HepG2 (cell line): ENCODE measurements at regions not wholly inside any gene's neighbourhood (a gene's known extent, or its start where the extent isn't known, plus 50 kb on each side); places are given as distances from the start of the nearest gene placed in this dataset.

Experiments
- ATAC-seq: fragments of 200-7000 bp; cut with Tn5 transposase; 3 replicates; pipeline ENCODE4 v1.9.1; 2020; ENCODE audit warnings: mild to moderate bottlenecking, moderate library complexity
- BruUV-seq: library from RNA; stranded (reverse); fragments of 400-500 nt; replicated peaks from 2 replicates; lab custom pipeline; 2021; lab: Mats Ljungman, UMichigan
- CTCF ChIA-PET: fragments of 300-600 bp; formaldehyde crosslinking; extraction: SDS; loops from one replicate; lab custom pipeline; 2021; ENCODE audit warnings: low total read pairs, inconsistent platforms, low intra/inter-chr PET ratio; lab: Yijun Ruan, JAX
- POLR2A ChIA-PET: fragments of 350-600 bp; sonication (Branson Sonifier 250); formaldehyde crosslinking; loops from one replicate; lab custom pipeline; 2020; ENCODE audit warnings: antibody characterized with exemption, inconsistent platforms; lab: Yijun Ruan, JAX
- DNase-seq: peaks from one replicate; pipeline ENCODE4 v3.0.0-alpha.2; 2015; ENCODE audit warnings: low spot score
- FAIRE-seq: peaks from 3 replicates; lab custom pipeline; 2011; peaks lifted over from hg19 to GRCh38; lab: Jason Lieb, UNC
- H2AFZ ChIP-seq: one replicate; pipeline ENCODE4 v1.6.1; 2011; ENCODE audit warnings: low read length, inconsistent platforms
- H3K27ac ChIP-seq: fragments of 300-600 bp; 3 replicates; pipeline ENCODE4 v1.8.0; 2011; ENCODE audit warnings: mixed run types, mild to moderate bottlenecking, mixed read lengths, low read length, inconsistent platforms; ENCODE audit not compliant: insufficient read depth; ENCODE audit errors: extremely low read length
- H3K27me3 ChIP-seq, 2 experiments: fragments of 200-600 bp in 1 of 2; 2 replicates in 1 of 2; 3 replicates in 1 of 2; pipeline versions ENCODE4 v1.6.0 to v1.8.0; 2011; ENCODE audit warnings: low read length in 2 of 2, mild to moderate bottlenecking in 2 of 2, moderate library complexity in 2 of 2, inconsistent platforms in 1 of 2; ENCODE audit not compliant: insufficient read depth in 2 of 2, control insufficient read depth in 1 of 2
- H3K36me3 ChIP-seq, 2 experiments: fragments of 200-600 bp in 1 of 2; replicated peaks in 1 of 2; 2 replicates in 1 of 2; 3 replicates in 1 of 2; pipeline versions ENCODE4 v1.5.1 to v1.8.0; 2011; ENCODE audit warnings: low read length in 2 of 2, inconsistent platforms in 1 of 2; ENCODE audit not compliant: insufficient read depth in 2 of 2, control insufficient read depth in 1 of 2
- H3K4me1 ChIP-seq: 2 replicates; pipeline ENCODE4 v1.5.1; 2012; ENCODE audit warnings: low read length, inconsistent platforms; ENCODE audit not compliant: insufficient read depth
- H3K4me2 ChIP-seq: 2 replicates; pipeline ENCODE4 v1.6.0; 2011; ENCODE audit warnings: low read depth, low read length, inconsistent platforms
- H3K4me3 ChIP-seq, 3 experiments: fragments of 200-600 bp in 1 of 3; sonication (generic), shearing (Covaris generic) in 1 of 3; replicated peaks in 1 of 3; 2 replicates each; pipeline ENCODE4 v1.5.1; 2011 to 2016; ENCODE audit warnings: low read length in 3 of 3, inconsistent platforms in 2 of 3, low read depth in 2 of 3, mild to moderate bottlenecking in 2 of 3, control low read depth in 1 of 3, mixed read lengths in 1 of 3; ENCODE audit not compliant: insufficient read depth in 1 of 3
- H3K79me2 ChIP-seq: one replicate; pipeline ENCODE4 v1.6.1; 2011; ENCODE audit warnings: low read length, inconsistent platforms; ENCODE audit not compliant: insufficient read depth
- H3K9ac ChIP-seq: 2 replicates; pipeline ENCODE4 v1.6.0; 2011; ENCODE audit warnings: mild to moderate bottlenecking, low read depth, low read length, inconsistent platforms; ENCODE audit not compliant: insufficient read depth
- H3K9me3 ChIP-seq: 2 replicates; pipeline ENCODE4 v1.5.1; 2012; ENCODE audit warnings: mild to moderate bottlenecking, low read length
- H4K20me1 ChIP-seq: 2 replicates; pipeline ENCODE4 v1.6.0; 2011; ENCODE audit warnings: inconsistent platforms, mild to moderate bottlenecking, low read length, moderate library complexity; ENCODE audit not compliant: insufficient read depth
- ATRX ChIP-seq: sonication (generic); formaldehyde crosslinking; IDR thresholded peaks from 2 replicates; pipeline ENCODE4 v1.4.0; 2020; ENCODE audit warnings: missing genetic modification reagents, borderline replicate concordance
- FOXM1 ChIP-seq: sonication (generic); formaldehyde crosslinking; IDR thresholded peaks from 2 replicates; pipeline ENCODE4 v1.5.0; 2020; ENCODE audit warnings: missing genetic modification reagents
- FOXP1 ChIP-seq, 2 experiments: fragments of 450-650 bp in 1 of 2; IDR thresholded peaks; 2 replicates each; pipeline ENCODE4 v1.6.1; 2017 to 2018; ENCODE audit warnings: antibody characterized with exemption in 1 of 2
- HNF1A ChIP-seq, 2 experiments: sonication (generic) in 1 of 2; formaldehyde crosslinking in 1 of 2; IDR thresholded peaks; 2 replicates each; pipeline versions ENCODE4 v1.4.0 to v1.6.1; 2016 to 2020; ENCODE audit warnings: borderline replicate concordance in 1 of 2, low read depth in 1 of 2, mild to moderate bottlenecking in 1 of 2, missing genetic modification reagents in 1 of 2
- IRF2 ChIP-seq: IDR thresholded peaks from 2 replicates; pipeline ENCODE4 v1.6.1; 2018; ENCODE audit warnings: missing genetic modification reagents, missing compliant biosample characterization
- RFX5 ChIP-seq: IDR thresholded peaks from 2 replicates; pipeline ENCODE4 v1.6.1; 2011; ENCODE audit warnings: low read depth, low read length, improper control_type of control experiment
- ZNF101 ChIP-seq: sonication (generic); formaldehyde crosslinking; IDR thresholded peaks from 2 replicates; pipeline ENCODE4 v1.4.0; 2020; ENCODE audit warnings: mild to moderate bottlenecking, low read depth, missing genetic modification reagents, borderline replicate concordance
- ZNF160 ChIP-seq: sonication (generic); formaldehyde crosslinking; IDR thresholded peaks from 2 replicates; pipeline ENCODE4 v1.8.0; 2022; ENCODE audit warnings: mild to moderate bottlenecking, inconsistent platforms, missing genetic modification reagents
- ZNF510 ChIP-seq: sonication (generic); formaldehyde crosslinking; IDR thresholded peaks from 2 replicates; pipeline ENCODE4 v1.4.0; 2020; ENCODE audit warnings: low read depth, mild to moderate bottlenecking, missing genetic modification reagents
- ZNF563 ChIP-seq: sonication (generic); formaldehyde crosslinking; IDR thresholded peaks from 2 replicates; pipeline ENCODE4 v1.8.0; 2022; ENCODE audit warnings: mild to moderate bottlenecking, moderate library complexity, missing genetic modification reagents
- WGBS: methylation state at CpG from one replicate; pipeline ENCODE4 v1.1.6; 2017; ENCODE audit warnings: low lambda C conversion rate; 5-methylcytosine and 5-hydroxymethylcytosine counted together
- in situ Hi-C: cut with HindIII; loops from 2 replicates; pipeline ENCODE4 v1.10.0; 2017; ENCODE audit warnings: low pct_unique_long_range_greater_than_20kb; ENCODE audit not compliant: extremely low pct_ligation_motif_present
- intact Hi-C: fragments of 100-400 bp; cut with micrococcal nuclease; formaldehyde crosslinking; loops from one replicate; pipeline ENCODE4 v1.10.0; 2022; ENCODE audit not compliant: unreplicated experiment

DNA sequence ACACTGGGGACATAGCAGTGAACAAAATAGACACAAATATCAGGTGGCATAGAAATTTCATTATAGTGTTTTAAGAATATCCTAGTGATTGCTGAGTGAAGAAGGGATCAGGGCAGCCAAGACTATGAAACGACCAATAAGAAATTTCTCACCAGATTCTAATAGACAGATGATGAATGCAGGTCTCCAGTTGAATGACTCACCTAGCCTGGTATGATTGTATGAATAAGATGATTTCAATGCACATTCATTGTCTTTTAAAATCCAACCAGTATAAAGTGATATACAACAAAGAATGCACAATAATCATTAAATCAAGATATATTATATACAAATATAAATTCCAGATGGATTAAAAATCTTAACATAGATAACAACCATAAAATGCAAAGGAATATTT is 124.5 kb upstream of the TENT5A start:
- no TSS peak for BruUV-seq
- no peaks in the 10 kb centered on the region for H3K4me1 ChIP-seq
- no peak for ATAC-seq
- no peaks in the 10 kb centered on the region; the same call in 1 of the 2 replicates for H3K9me3 ChIP-seq
- in situ Hi-C loops, result no loop called here
- no peaks in the 10 kb centered on the region for H3K27me3 ChIP-seq
- DNase-seq, result no peak
- intact Hi-C loops, result no loop called here
- no peak overlapping the region for H3K9ac ChIP-seq
- H3K36me3 ChIP-seq, result no peaks in the 10 kb centered on the region
- ChIA-PET CTCF (no interaction called here), POLR2A (no interaction called here)
- no peak for TF ChIP-seq RFX5
- TF ChIP-seq ZNF101 (CRISPR knock-in tag), result no peak
- TF ChIP-seq ZNF160 (CRISPR knock-in tag), result no peak
- TF ChIP-seq HNF1A (IDR thresholded peaks at IDR 0.05; ENCODE audit: low read depth), result no peak
- TF ChIP-seq HNF1A (CRISPR knock-in tag; IDR thresholded peaks at IDR 0.05; ENCODE audit: borderline replicate concordance), result no peak
- no peak for TF ChIP-seq IRF2 (CRISPR knock-in tag)
- TF ChIP-seq ZNF563 (CRISPR knock-in tag), result no peak
- no peak for TF ChIP-seq FOXM1 (CRISPR knock-in tag)
- TF ChIP-seq FOXP1 (IDR thresholded peaks at IDR 0.05), result no peak
- no peak for TF ChIP-seq FOXP1 (CRISPR knock-in tag; IDR thresholded peaks at IDR 0.05)
- no peak for TF ChIP-seq ZNF510 (CRISPR knock-in tag)
- no peak for TF ChIP-seq ATRX (CRISPR knock-in tag)
- no peak overlapping the region for H3K27ac ChIP-seq
- 52% methylated on average over 1 of the region's 1 CpG for WGBS
- no peak for FAIRE-seq
- no peaks in the 10 kb centered on the region for H4K20me1 ChIP-seq
- no peak overlapping the region for H2AFZ ChIP-seq
- H3K79me2 ChIP-seq, result no peaks in the 10 kb centered on the region
- no peak overlapping the region for H3K4me3 ChIP-seq
- H3K4me2 ChIP-seq, result no peak overlapping the region
